Left renal pelvis (tissue), 4 donors: ENCODE measurements at regions not wholly inside any gene's neighbourhood (a gene's known extent, or its start where the extent isn't known, plus 50 kb on each side); places are given as distances from the start of the nearest gene placed in this dataset.

Experiments
- DNase-seq, 4 donors: peaks; one replicate each; pipeline ENCODE4 v3.0.0-alpha.2; 2013; ENCODE audit warnings: low read depth in 4 of 4, low spot score in 3 of 4

GRCh38 chr17:62121025-62121730 lies 56.1 kb upstream of the MED13 start:
- no peak for DNase-seq

- DNase-seq: no peak
Measured at GRCh38 chr17:62119373-62119772, 54.3 kb upstream of the MED13 start.
